ENCODE measurements at regions not wholly inside any gene's neighbourhood (a gene's known extent, or its start where the extent isn't known, plus 50 kb on each side); places are given as distances from the start of the nearest gene placed in this dataset.

DNA sequence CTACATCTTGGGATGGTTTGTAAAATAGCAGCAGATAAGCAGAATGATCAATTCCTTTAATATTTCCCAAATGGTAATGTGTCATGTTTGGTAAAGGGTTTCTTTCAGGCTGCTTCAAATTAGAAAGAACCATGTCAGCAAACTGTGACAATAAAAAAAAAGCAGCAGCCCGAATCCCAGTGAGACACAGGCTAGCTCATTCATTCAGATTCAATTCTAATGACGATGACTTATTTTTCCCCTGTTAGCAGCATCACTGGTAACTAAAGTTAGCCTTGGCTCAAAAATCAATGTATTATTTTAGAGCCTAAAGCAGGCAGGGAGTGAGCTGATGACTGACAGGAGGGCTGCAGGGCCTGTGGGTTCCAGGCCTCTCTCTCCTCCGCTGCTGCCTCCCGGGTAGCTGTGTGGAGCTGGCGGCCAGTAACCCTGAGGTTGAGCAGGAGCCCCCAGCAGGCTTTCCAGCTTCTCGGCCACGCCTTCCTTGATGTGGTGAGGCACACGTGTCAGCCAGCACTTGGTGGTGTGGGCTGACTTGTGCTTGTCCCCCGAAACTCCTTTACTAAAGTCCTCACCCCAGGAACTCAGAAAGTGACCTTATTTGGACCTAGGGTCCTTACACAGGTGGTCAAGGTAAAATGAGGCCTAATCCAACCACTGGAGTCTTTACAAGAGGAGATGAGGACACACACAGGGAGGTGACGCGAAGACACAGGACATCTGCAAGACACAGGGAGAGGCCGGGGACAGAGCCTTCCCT is 120.5 kb upstream of the HS6ST1 start:
- DNase-seq, result no peak

DNA sequence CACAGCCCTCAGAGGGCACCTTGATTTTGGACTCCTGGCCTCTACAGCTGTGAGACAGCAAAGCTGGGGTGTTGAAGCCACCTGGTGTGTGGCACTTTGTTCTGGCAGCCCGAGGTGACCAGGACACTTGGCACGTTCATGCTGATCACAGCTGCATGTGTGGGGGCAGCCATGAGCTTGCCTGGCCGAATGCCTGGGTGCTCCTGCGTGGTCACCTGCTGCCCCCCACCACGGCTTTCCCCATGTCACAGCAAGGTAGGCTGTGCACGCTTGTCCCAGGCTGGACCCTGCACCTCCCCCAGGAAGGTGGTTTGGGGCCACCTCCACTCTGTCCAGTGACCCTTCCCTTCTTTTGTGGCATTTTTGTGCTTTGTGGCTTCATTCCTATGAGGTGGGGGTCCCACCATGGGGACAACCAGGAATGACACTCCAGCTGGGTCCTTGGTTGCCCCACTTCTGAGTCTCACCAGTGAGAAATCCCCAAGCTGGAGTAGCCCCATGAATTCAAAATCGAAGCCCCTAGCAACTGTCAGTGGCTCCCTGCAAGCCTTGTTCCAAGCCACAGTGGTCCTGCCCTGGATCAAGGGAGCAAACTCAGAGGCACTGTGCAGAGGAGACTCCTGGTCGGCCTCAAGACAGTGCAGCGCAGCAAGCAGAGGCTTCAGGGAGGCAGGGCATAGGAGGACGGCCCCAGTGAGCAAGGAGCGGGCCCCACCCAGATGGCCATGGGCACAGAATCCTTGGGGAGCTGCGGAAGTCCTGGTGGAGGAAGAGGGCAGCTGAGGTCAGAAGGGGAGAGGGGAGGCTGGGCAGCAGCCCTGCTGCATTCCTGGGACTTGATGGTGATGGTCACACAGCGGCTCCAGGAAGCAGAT is 121.4 kb upstream of the HS6ST1 start:
- DNase-seq, result no peak

DNA sequence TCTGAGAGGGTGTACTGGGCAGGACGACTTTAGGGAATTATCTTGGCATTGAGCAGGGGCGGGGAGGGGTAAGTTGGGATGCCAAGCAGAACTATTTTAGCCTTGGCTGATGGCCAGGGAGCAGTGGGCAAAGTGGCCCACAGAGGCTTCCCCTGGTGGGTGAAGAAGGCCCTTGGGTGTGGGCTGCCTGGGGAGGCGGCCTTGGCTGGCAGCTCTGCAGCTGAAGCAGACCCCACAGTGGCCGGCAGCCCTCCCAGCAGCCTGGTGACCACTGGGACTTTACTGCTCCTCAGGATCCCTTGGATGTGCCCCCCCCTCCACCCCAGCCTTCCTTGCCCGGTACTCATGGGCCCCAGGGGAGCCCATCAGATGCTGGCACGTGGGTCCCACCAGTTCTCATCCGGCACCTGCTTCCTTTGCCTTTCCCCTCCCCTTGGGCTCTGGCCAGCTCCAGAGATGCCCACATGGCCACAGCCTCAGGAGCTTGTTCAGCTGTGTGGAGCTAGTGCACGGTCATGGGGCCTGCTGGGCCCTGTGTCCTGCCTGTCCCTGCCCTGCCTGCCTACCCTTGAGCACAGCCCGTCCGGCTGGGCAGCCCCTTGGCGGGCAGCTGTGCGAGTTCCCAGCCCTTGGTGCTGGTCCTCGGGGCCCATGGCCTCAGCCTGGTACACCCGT is 122.1 kb upstream of the HS6ST1 start:
- no peak for DNase-seq

DNA sequence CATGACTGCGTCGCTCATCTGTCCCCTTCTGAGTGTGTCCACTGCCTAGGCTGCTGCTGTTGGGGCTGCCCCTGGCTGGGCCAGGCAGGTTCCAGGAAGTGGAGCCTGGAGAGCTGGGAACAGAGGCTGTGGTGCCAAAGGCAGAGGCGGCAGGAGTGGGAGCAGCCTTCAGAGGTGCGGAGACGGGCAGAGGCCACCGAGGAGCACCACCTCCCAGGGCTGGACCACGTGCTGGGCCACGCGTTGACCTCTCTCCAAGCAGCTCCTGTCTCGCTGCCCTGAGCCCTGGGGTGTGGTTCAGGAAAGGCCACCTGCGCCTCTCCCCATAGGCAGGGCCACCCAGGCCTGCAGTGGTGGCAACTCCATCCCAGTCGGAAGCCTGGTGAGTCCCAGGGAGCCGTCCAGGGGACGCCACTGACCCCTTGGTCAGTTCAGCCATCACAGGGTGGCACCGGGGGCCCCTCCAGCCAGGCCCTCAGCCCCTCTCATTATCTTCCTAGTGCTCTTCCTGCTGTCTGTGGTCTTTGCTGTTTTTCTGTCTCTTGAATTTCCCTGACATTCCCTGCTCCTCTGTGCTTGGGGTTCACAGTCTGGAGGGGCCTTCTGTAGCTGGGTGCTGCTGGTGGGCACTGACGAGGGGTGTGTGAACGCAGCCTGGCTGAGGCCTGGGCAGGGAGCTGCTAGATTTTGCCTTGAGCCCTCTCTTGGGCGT is 122.8 kb upstream of the HS6ST1 start:
- DNase-seq, result no peak

DNA sequence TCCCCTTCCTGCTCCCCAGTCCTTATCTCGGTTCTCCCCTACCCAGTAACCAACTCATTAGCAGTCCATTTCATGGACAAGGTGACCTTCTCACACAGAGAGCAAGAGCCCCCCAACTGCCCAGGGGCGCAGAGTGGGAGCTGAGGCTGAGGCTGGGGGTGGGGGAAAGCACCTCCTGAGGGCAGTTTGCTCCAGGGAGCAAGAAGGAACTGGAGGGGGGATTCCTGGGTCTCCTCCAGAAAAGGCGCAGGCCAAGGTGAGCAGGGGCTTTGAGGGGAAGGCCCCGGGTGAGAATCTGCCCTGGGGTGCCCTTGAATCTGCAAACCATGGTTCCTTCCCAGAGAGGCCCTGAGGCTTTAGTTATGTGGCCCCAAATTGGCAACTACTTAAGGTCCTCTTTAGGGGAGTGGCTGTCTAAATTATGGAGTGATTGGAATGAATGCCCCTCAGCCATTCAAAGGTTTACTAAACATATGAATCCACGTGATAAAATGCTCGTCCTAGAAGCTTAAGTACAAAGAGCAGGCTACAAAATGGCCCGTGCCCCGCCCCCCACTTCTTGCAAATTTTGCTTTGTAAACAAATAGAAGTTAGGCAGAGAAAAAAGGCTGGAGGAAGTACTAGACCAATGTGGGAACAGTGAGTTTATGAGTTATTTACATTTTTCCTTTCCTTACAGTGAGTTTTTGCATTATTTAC is 123.5 kb upstream of the HS6ST1 start:
- DNase-seq, result no peak

DNA sequence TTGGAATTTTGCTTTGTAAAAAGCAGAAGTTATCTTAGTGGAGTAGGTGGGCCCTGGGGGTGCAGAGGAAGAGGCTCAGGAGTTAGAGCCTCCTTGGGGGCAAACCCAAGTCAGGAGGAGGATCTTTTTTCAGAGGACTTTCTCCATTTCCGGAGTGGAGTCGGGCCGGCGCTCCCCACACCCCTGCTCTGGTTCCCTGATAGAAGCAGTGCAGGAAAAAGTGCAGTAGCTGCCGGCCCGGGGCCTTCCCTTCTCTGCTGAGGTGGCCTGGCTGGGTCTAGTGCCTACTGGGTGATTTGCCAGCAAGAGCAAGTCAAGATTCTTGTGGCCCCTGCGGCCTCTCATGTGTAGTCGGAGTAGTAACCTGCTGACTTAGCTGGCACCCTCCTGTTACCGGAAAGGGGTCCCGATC is 124.2 kb upstream of the HS6ST1 start:
- no peak for DNase-seq

DNA sequence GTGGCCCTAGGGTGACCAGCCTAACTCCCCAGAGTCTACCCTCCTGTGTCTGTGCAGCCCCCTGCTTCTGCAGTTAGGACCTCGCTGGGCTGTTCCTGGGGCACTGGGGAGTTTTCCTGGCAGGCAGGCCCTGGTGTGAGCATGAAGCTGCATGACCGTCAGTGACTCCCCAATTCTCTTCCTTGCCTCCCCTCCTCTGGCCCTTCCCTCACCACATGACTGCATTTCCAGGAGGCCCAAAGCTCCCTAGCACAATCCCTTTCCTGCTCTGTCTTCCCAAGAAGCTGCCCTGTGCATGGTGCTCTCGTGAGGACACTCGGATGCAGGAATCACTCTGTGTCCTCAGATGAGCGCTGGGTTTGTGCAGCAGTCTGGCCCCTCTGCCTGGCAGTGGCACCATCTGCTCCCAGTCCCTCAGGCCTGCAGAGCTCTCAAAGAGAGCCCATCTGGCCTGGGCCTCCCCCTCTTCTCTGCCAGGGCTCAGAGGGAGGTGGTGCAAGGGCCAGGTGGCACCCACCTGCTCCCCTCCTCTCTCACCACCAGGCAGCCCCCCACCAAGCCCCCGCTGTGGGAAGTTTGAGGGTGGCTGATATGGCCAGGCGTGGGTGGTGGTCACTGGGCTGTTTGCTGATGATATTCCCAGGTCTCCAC is 125.6 kb upstream of the HS6ST1 start:
- DNase-seq, result no peak

DNA sequence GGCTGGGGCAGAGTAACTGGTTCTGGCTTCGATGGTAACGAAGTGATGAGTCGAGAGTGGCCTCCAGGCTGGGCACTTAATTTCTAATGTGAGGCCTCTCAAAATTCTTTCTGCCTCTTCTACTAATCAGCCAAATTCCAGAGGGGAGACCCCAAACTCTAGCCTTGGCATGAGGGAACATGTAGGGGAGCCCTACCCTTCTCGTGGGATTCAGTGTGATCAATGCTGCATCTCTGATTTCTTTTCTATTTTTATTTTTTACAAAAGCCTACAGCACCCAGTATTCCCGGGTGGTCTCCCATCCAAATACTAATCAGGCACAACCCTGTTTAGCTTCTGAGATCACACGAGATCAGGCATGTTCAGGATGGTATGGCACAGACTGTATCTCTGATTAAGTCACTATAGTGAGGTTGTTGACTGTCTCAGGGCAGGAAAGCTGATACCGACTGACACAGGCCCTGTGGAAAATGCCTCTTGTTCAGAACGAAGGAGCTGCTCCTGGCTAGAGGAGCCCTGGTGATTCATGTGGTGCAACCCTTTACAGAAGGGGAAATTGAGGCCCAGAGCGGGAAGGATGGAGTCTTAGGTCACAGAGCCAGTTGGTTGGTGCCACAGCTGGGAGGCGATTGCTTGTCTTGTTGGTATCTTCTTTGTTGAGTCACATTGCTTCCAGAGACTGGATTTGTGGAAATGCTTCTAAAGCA is 126.3 kb upstream of the HS6ST1 start:
- DNase-seq, result no peak

DNA sequence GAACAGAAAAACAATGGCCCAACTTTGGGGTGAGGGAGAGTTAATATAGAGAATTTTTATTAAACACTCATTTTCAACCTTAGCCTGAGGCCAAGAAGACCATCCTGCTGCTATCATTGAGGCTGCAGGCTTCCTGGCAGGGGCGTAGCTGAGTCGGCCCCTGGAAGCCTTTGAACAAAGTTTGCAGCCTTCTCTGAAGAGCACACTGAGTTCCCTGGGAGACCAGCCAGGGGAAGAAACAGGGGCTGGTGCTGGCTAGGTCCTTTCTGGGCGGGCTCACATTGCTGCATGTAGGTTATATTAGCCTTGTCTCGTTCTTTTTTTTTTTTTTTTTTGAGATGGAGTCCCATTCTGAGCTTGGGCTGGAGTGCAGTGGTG is 126.8 kb upstream of the HS6ST1 start:
- DNase-seq, result no peak

DNA sequence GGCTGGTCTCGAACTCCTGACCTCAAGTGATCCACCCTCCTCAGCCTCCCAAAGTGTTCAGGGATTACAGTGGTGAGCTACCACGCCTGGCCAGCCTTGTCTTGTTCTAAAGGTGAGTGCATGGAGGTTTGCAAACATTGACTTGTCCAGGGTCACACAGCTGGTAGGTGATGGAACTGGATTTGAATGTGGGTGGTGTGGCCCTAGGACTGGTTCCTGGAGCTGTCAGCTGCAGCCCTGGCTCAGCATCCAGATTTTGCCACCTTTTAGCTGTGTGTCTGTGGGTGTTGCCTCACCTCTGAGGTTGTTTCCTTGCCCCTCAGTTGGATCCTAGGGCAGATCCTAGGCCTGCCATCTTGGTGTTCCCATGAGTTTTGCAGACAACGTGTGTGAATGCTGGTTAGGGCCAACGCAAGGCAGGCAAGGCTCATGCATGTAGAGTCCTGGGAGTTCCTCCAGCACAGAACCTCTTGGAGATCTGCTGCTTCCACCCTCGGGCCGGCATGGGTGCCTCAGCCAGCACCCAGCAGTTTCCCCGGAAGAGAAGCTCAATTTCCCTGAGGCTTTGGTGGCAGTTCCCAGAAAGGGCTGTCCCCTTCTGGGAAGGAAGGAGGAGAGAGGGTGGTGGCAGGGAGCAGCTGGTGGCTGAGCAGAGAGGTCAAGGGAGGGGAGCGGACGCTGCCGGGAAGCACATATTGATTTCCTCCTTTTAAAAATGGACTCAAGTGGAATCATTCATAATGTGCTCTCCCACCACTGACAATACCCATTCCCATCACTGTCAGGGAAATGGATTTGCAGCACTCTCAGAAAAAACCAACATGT is 127.6 kb upstream of the HS6ST1 start:
- DNase-seq, result no peak

DNA sequence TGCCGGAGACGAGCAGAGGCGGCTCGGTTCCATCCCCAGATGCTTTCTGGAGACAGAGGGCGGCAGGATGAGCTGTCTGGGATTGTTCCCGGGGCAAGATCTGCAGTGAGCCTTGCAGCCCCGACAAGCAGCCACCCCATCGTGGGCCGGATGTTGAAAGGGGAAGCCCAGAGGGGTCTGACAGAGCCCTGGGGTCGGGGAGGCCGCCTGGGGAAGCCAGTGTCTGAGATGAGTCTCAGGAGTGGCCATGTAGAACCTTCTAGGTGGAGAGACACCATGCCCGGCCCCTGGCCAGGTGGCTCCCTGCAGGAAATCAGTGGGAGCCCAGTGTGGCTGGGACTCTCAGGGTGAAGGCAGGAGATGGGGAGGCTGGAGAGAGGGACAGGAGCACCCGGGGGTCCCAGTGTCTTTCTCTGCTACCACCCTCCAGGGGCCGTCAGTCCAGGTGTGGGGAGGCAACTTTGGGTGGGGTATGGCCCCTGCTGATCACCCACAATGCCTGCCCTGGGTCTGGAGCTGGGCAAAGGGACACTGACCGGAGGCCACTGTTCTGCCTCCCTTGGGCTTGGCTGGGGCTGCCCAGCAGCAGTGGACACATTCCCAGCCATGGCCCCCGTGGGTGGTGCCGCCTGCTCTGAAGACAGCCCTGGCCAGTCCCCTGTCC is 128.3 kb upstream of the HS6ST1 start:
- DNase-seq, result no peak

DNA sequence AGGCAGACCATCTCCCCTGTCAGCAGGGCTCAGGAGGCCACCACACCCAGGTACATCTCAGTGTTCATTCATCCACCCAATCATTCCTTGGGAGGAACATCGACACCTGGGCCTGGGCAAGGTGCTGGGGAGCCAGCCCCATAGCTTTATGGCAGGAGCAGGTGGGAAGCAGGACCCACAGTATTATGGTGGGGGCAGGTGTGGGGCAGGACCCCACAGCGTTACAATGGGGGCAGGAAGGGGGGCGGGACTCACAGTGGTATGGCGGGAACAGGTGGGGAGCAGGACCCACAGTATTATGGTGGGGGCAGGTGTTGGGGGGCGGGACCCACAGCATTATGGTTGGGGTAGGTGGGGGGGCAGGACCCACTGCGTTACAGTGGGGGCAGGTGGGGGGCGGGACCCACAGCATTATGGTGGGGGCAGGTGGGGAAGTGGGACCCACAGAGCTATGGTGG is 128.9 kb upstream of the HS6ST1 start:
- no peak for DNase-seq

DNA sequence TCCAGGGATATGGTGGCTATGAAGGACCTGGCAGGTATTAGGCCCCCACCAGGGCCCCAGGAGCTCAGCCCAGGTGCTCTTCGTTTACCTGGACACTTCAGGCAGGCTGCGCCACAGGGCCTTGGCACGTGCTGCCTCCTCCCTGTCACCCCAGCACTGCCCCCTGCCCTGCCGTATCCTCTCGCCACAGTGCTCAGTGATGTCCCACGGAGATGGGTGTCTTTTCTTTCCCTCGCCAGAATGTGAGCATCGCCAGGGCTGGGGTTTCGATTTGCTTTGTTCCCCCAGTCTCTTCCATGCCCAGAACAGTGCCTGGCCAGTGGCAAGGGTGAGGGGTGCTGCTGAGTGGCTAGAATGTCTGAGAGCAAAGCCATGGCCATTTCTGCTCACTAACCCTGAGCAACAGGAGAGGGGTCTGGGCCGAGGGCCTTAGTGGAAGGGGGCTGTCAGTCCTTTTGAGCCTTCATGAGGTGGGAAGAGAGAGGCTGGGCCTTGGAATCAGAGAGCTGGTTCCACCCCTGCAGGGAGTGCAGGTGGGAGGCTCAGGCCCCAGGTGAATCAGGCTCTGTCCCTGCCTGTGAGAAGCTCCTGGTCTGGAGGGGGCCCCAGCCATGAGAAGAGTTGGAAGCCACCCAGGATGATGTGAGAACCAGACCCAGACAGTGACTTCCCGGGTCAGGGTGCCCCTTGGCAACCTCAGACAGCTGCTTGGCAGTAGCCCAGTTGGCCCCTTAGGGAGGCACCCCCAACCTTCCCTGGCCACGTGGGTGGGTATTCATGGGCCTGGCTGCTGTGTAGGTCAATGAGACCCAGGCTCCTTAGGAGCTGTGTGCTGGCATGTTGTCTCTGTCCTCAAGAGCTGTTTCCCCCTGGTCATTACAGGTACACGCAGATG is 129.9 kb upstream of the HS6ST1 start:
- DNase-seq, result no peak

DNA sequence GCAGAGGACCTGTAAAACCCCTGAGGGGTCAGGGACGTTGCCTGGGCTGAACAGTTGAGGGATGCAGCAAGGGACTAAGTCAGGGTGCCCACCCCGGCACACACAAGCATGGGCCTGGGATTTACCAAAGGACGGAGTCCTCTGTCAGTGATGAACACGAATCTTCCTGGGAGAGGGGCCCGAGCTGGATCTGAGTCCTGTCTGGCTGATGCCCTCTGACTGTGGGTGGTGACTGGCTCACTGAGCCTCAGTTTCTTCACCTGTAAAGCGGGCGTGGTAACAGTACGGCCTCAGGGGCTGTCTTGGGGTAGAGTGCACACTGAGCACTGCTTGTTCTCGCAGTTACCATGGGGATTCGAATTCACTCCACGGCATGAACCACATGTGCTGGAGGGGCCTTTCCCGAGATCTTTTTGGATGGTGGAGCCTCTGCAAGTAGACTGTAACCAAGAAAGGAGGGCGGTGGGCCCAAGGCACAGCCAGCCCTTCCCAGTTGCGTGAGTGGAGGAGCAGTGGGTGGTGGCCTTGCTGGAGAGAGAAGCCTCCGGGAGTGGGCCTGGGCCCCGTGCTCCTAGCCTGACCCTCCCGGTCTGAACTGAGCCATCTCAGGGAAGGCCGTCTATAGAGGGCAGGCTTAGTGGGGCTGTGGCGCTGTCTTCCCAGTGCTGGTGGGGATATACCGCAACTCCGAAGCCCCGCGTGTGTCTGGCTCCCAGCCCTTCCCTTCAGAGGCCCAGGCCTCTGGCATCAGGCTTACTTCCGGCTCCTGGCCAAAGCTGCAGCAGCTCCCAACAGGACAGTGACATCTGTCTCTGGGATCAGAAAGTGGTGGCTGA is 130.8 kb upstream of the HS6ST1 start:
- DNase-seq, result no peak

DNA sequence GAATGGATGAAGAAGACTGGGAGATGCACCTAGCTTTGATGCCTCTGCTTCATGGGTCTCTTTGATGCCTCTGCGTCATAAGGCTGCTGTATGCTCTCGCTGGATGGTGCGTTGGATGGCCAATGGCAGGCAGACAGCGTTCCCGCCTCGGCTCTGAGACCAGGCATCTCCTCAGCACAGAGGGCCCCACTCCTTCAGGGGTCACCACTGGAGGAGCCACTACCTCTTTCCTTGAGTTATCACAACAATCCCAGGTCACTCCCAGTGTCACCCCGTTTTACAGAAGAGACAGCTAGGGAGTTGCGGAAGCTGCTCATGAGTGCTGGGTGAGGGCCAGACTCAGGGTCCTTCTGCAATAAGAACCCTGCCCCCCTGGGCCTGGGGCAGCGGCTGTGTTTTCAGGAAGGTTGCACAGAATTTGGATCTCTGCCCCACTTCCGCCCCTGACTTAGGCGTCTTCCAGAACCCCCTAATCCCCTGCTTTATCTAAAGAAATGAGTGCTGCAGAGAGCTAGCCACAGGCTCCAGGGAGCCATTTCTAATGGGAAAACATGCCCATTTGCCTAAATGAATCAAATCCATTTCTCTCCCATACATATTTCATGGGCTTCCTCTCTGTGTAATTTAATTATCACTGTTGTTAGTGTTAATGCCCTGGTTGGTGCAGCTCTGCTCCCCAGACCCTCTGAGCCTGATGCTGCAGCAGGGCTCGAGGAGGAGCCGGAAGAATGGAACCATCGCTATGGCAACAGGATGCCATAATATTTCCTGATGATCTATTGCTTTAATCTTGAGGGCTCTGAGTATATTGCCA is 131.8 kb upstream of the HS6ST1 start:
- DNase-seq, result no peak

Data from CD4-positive, alpha-beta T cell treated with Interferon gamma for 1 hour (primary cell).